ENCODE measurements at regions not wholly inside any gene's neighbourhood (a gene's known extent, or its start where the extent isn't known, plus 50 kb on each side); places are given as distances from the start of the nearest gene placed in this dataset.

DNA sequence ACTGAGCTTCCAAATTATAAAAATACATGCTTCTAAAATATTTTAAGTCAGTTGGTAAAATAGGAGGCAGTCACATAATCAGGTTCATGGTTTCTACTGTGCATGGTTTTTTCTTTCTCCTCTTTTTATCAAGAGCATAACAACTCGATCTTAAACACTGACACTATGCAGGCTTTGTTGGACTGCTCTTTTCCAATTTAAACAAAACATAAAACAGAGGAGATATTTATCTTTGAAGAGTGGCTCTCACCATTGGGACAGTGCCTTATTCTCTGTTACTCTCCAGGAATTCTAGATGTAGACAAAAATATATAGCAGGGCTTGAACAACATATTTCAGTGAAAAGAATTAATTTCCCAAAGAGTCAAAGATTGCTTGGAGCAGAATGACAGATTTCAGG, 883.5 kb upstream of the ADGRL2 start:
- Histone ChIP-seq H3K79me2 (ENCODE audit: control insufficient read depth in 1 of 2, insufficient read depth in 2 of 2, low read length in 2 of 2) (no peaks in the 10 kb centered on the region), H3K27me3 (replicated peaks in 1 of 4; ENCODE audit: control insufficient read depth in 3 of 4, extremely low read depth in 1 of 4, insufficient read depth in 3 of 4, low read length in 3 of 4) (no peaks in the 10 kb centered on the region), H2BK120ac (replicated peaks; ENCODE audit: low read depth, low read length) (no peak overlapping the region), H2BK15ac (ENCODE audit: low read length) (no peak overlapping the region), H3K9me3 (ENCODE audit: insufficient read depth in 2 of 2, low read depth in 1 of 2, low read length in 1 of 2) (no peaks in the 10 kb centered on the region), H3K23me2 (ENCODE audit: low read depth, low read length) (no peaks in the 10 kb centered on the region), H3K27ac (ENCODE audit: low read depth, low read length) (no peak overlapping the region), H3K4ac (replicated peaks; ENCODE audit: insufficient read length, low read depth, low read length) (no peak overlapping the region), H3K14ac (ENCODE audit: insufficient read length) (no peak overlapping the region), H3K79me1 (ENCODE audit: low read depth, low read length) (no peaks in the 10 kb centered on the region), H4K8ac (ENCODE audit: extremely low read depth, insufficient read depth, low read length) (no peak overlapping the region), H3K18ac (ENCODE audit: extremely low read depth, low read length) (no peak overlapping the region), H4K91ac (replicated peaks; ENCODE audit: insufficient read length, low read length) (no peak overlapping the region), H3K4me3 (ENCODE audit: extremely low read depth in 1 of 4, insufficient read depth in 2 of 4, low read depth in 3 of 4, low read length in 4 of 4) (no peak overlapping the region), H3K23ac (ENCODE audit: insufficient read length) (no peak overlapping the region), H3K36me3 (ENCODE audit: control insufficient read depth in 2 of 4, insufficient read depth in 4 of 4, low read length in 3 of 4) (no peaks in the 10 kb centered on the region), H3K56ac (replicated peaks; ENCODE audit: insufficient read length, low read depth, low read length) (no peak overlapping the region), H2BK5ac (ENCODE audit: low read depth, low read length) (no peak overlapping the region), H2BK12ac (ENCODE audit: low read depth, low read length) (no peak overlapping the region), H2BK20ac (ENCODE audit: low read length) (no peak overlapping the region), H3K4me1 (replicated peaks in 1 of 4; ENCODE audit: control insufficient read depth in 3 of 4, insufficient read depth in 4 of 4, low read length in 3 of 4) (no peaks in the 10 kb centered on the region), H2AFZ (ENCODE audit: low read length) (no peak overlapping the region), H3K9ac (replicated peaks in 1 of 4; ENCODE audit: extremely low read depth in 1 of 4, low read depth in 3 of 4, low read length in 3 of 4) (no peak overlapping the region), H4K5ac (ENCODE audit: insufficient read length, low read depth, low read length) (no peak overlapping the region), H2AK5ac (ENCODE audit: low read depth, low read length) (no peak overlapping the region), H4K20me1 (replicated peaks in 1 of 2; ENCODE audit: control insufficient read depth in 1 of 2, insufficient read depth in 2 of 2, low read length in 2 of 2) (no peaks in the 10 kb centered on the region), H3K4me2 (ENCODE audit: insufficient read depth in 1 of 2, low read depth in 2 of 2, low read length in 2 of 2) (no peak overlapping the region)
- CTCF ChIA-PET (ENCODE audit: partially characterized antibody), result no interaction called here
- POLR2A ChIA-PET (ENCODE audit: partially characterized antibody), result no interaction called here
- 72% methylated on average over 1 of the region's 1 CpG; no CpG with 5 or more reads in 1 of the 2 experiments for WGBS, 2 experiments (ENCODE audit: extremely low coverage in 1 of 2, insufficient coverage in 1 of 2, insufficient read length in 1 of 2, insufficient replicate concordance in 2 of 2, low coverage in 1 of 2, low lambda C conversion rate in 2 of 2, missing lambda C conversion rate in 1 of 2)
- FAIRE-seq (no peak), DNase-seq (ENCODE audit: low read depth in 1 of 2, low spot score in 2 of 2) (no peak)
- TF ChIP-seq, protein P1, sequence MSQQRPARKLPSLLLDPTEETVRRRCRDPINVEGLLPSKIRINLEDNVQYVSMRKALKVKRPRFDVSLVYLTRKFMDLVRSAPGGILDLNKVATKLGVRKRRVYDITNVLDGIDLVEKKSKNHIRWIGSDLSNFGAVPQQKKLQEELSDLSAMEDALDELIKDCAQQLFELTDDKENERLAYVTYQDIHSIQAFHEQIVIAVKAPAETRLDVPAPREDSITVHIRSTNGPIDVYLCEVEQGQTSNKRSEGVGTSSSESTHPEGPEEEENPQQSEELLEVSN (IDR thresholded peaks at IDR 0.05), result no peak
- TF ChIP-seq, protein P2, sequence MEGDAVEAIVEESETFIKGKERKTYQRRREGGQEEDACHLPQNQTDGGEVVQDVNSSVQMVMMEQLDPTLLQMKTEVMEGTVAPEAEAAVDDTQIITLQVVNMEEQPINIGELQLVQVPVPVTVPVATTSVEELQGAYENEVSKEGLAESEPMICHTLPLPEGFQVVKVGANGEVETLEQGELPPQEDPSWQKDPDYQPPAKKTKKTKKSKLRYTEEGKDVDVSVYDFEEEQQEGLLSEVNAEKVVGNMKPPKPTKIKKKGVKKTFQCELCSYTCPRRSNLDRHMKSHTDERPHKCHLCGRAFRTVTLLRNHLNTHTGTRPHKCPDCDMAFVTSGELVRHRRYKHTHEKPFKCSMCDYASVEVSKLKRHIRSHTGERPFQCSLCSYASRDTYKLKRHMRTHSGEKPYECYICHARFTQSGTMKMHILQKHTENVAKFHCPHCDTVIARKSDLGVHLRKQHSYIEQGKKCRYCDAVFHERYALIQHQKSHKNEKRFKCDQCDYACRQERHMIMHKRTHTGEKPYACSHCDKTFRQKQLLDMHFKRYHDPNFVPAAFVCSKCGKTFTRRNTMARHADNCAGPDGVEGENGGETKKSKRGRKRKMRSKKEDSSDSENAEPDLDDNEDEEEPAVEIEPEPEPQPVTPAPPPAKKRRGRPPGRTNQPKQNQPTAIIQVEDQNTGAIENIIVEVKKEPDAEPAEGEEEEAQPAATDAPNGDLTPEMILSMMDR (IDR thresholded peaks at IDR 0.05; ENCODE audit: control extremely low read depth in 1 of 3, insufficient read depth in 1 of 3, low read depth in 1 of 3, low read length in 3 of 3), result no peak
- no peak for TF ChIP-seq NRF1 (IDR thresholded peaks at IDR 0.05; ENCODE audit: low read depth, low read length)
- TF ChIP-seq GABPA (IDR thresholded peaks at IDR 0.05; ENCODE audit: borderline replicate concordance, insufficient read depth, low read length), result no peak
- TF ChIP-seq EP300 (IDR thresholded peaks at IDR 0.05; ENCODE audit: borderline replicate concordance in 1 of 2, low read depth in 2 of 2, low read length in 2 of 2), result no peak
- TF ChIP-seq HDAC2 (IDR thresholded peaks at IDR 0.05; ENCODE audit: borderline replicate concordance in 1 of 2, low read depth in 2 of 2, low read length in 2 of 2), result no peak
- no peak for TF ChIP-seq CREB1 (IDR thresholded peaks at IDR 0.05)
- TF ChIP-seq SP4 (IDR thresholded peaks at IDR 0.05; ENCODE audit: low read length), result no peak
- TF ChIP-seq SP2 (IDR thresholded peaks at IDR 0.05; ENCODE audit: low read length), result no peak
- TF ChIP-seq GTF2F1 (IDR thresholded peaks at IDR 0.05; ENCODE audit: borderline replicate concordance, low read depth, low read length), result no peak
- TF ChIP-seq EZH2 (IDR thresholded peaks at IDR 0.05; ENCODE audit: low read depth, low read length, severe bottlenecking), result no peak
- TF ChIP-seq ZNF274 (IDR thresholded peaks at IDR 0.05; ENCODE audit: borderline replicate concordance, extremely low read depth, low read length), result no peak

Data from H1 (cell line).